Ovary (tissue), 3 donors: ENCODE measurements at regions not wholly inside any gene's neighbourhood (a gene's known extent, or its start where the extent isn't known, plus 50 kb on each side); places are given as distances from the start of the nearest gene placed in this dataset.

Experiments used
- CTCF ChIP-seq, 3 donors: fragments of 450-650 bp in 2 of 3; fragments of 200-600 bp in 1 of 3; IDR thresholded peaks; one replicate each; pipeline versions ENCODE4 v1.5.1 to v1.8.0; 2016 to 2022; ENCODE audit warnings: antibody characterized with exemption in 3 of 3, mild to moderate bottlenecking in 1 of 3
- POLR2A ChIP-seq: fragments of 450-650 bp; IDR thresholded peaks from one replicate; pipeline ENCODE4 v1.6.1; 2017; ENCODE audit warnings: antibody characterized with exemption, mild to moderate bottlenecking, moderate library complexity
- donor health status: DM: no; HTN: no; CAD: no.

GRCh38 chr3:189094539-189094938 lies 77.2 kb upstream of the TPRG1 start:
- TF ChIP-seq POLR2A (no peak), CTCF (IDR thresholded peaks at IDR 0.05) (no peak)
